Chondrocyte (in vitro differentiated cells): ENCODE measurements at regions not wholly inside any gene's neighbourhood (a gene's known extent, or its start where the extent isn't known, plus 50 kb on each side); places are given as distances from the start of the nearest gene placed in this dataset.
A peak's percentile ranks its signal among the peaks of the same experiment; 100 is the strongest.
"Not testable (repeated sequence)": the region's sequence is repeated elsewhere in the genome, so short reads cannot be mapped to it uniquely, and the experiment has no call there.

Source experiments
- DNase-seq: peaks from one replicate; pipeline ENCODE4 v3.0.0; 2021; ENCODE audit warnings: mixed read lengths, low spot score
- H3K27ac Mint-ChIP-seq: one replicate; pipeline ENCODE4 v1.8.0; 2021; ENCODE audit warnings: mild to moderate bottlenecking, moderate library complexity, mixed read lengths; ENCODE audit not compliant: unreplicated experiment
- H3K27me3 Mint-ChIP-seq: 2 replicates; pipeline ENCODE4 v1.8.0; 2021; ENCODE audit warnings: low read depth, mixed read lengths
- H3K36me3 Mint-ChIP-seq: 2 replicates; pipeline ENCODE4 v1.8.0; 2021; ENCODE audit warnings: low read depth, mixed read lengths
- H3K4me1 Mint-ChIP-seq: 2 replicates; pipeline ENCODE4 v1.8.0; 2021; ENCODE audit warnings: low read depth, mild to moderate bottlenecking, mixed read lengths
- H3K4me3 Mint-ChIP-seq: one replicate; pipeline ENCODE4 v1.8.0; 2021; ENCODE audit warnings: mild to moderate bottlenecking, moderate library complexity, mixed read lengths; ENCODE audit not compliant: unreplicated experiment
- H3K9me3 Mint-ChIP-seq: 2 replicates; pipeline ENCODE4 v1.8.0; 2021; ENCODE audit warnings: low read depth, mixed read lengths
- CTCF ChIP-seq: fragments of 200-600 bp; sonication (generic); IDR thresholded peaks from 2 replicates; pipeline ENCODE4 v1.5.0; 2021; ENCODE audit warnings: antibody characterized with exemption, mild to moderate bottlenecking, moderate library complexity

- H3K4me3 Mint-ChIP-seq: no peak overlapping the region
- DNase-seq: no peak
- H3K27me3 Mint-ChIP-seq: peaks cover 5% of the 10 kb centered on the region
- H3K9me3 Mint-ChIP-seq: no peaks in the 10 kb centered on the region
- no peaks in the 10 kb centered on the region for H3K4me1 Mint-ChIP-seq
- no peaks in the 10 kb centered on the region for H3K36me3 Mint-ChIP-seq
- TF ChIP-seq CTCF: no peak
- H3K27ac Mint-ChIP-seq: no peak overlapping the region
Observed at GRCh38 chr2:10230499-10230898, 72.2 kb upstream of the HPCAL1 start.

GRCh38 chr2:10230921-10231320 is 71.8 kb upstream of the HPCAL1 start:
- not testable (repeated sequence) for H3K4me3 Mint-ChIP-seq, H3K4me1 Mint-ChIP-seq, H3K9me3 Mint-ChIP-seq, H3K27me3 Mint-ChIP-seq, H3K27ac Mint-ChIP-seq, DNase-seq, H3K36me3 Mint-ChIP-seq

- TF ChIP-seq CTCF: no peak
- H3K27ac Mint-ChIP-seq: no peak overlapping the region
- H3K36me3 Mint-ChIP-seq: no peaks in the 10 kb centered on the region
- peak; percentile 42 for DNase-seq
- no peaks in the 10 kb centered on the region for H3K9me3 Mint-ChIP-seq
- no peaks in the 10 kb centered on the region for H3K4me1 Mint-ChIP-seq
- H3K27me3 Mint-ChIP-seq: peaks cover 5% of the 10 kb centered on the region
- H3K4me3 Mint-ChIP-seq: no peak overlapping the region
Observed at GRCh38 chr2:10231551-10232085, 71.1 kb upstream of the HPCAL1 start.

DNA sequence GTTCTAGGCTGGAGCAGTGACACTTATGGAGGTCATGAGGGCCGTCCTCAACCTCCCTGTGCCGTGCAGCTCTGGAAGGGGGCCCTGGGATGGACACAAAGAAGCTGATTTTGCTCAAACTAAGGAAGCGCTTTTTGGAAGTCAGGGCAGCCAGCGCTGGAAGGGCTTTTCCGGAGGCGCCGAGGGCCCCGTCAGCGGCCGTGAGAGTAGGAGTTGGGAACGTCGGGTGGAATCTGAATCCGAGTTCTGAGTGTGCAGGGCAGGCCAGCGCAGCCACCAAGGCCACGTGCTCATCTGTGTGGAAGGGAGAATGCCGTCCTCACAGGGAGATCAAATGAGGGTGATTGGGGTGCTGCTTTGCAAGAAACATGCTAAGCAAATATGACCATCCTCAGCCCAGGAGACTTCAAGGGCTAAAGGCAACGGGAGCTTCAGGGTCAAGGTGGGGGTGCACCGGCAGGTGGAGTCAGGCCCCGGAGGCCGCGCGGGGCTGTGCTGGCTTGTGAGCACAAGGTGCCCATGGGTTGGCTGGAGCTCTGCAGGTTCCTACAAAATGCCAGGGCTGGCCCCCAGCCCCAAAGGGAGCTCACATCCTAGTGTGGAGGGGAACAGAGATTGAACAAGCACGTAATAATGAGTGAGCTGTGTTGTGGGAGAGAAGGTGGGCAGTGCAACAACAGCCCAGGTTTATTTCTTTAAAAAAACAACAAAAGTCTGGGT is 70.4 kb upstream of the HPCAL1 start:
- peak; percentile 56 for DNase-seq
- peaks cover 5% of the 10 kb centered on the region for H3K27me3 Mint-ChIP-seq
- no peak overlapping the region for H3K4me3 Mint-ChIP-seq
- H3K9me3 Mint-ChIP-seq: no peaks in the 10 kb centered on the region
- H3K27ac Mint-ChIP-seq: no peak overlapping the region
- no peak for TF ChIP-seq CTCF
- no peaks in the 10 kb centered on the region for H3K4me1 Mint-ChIP-seq
- H3K36me3 Mint-ChIP-seq: no peaks in the 10 kb centered on the region

DNA sequence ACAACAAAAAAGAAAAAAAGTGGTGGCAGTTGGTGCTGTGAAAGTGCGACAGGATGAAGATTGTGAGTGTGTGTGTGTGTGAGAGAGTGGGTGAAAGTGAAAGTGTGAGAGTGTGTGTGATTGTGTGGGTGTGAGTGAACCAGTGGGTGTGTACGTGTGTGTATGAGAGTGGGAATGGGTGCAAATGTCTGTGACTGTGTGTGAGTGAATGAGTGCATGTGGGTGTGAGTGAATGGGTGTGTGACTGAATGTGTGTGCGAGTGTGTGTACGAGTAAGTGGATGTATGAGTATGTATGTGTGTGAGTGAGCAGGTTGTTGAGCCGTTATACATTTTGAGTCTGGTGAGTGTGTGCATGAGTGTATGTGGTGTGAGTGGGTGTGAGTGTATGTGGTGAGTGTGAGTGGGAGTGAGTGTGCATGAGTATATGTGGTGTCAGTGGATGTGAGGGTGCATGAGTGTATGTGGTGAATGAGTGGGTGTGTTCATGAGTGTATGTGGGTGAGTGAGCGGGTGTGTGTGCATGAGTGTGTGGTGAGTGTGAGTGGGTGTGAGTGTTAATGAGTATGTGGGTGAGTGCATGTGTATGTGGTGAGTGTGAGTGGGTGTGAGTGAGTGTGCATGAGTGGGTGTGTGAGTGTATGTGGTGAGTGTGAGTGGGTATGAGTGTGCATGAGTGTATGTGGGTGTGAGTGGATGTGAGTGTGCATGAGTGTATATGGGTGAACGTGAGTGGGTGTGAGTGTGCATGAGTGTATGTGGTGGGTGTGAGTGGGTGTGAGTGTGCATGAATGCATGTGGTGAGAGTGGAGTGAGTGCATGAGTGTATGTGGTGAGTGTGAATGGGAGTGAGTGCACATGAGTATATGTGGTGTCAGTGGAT is 69.3 kb upstream of the HPCAL1 start:
- Mint-ChIP-seq H3K36me3 (no peaks in the 10 kb centered on the region), H3K9me3 (no peaks in the 10 kb centered on the region), H3K27me3 (peaks cover 2% of the 10 kb centered on the region), H3K4me3 (no peak overlapping the region), H3K27ac (no peak overlapping the region), H3K4me1 (no peaks in the 10 kb centered on the region)
- DNase-seq: peak; percentile 24
- no peak for TF ChIP-seq CTCF
